IPS-20b (cell line): ENCODE measurements at regions not wholly inside any gene's neighbourhood (a gene's known extent, or its start where the extent isn't known, plus 50 kb on each side); places are given as distances from the start of the nearest gene placed in this dataset.

Experiments
- H3K27ac ChIP-seq: one replicate; pipeline ENCODE4 v1.5.1; 2013; ENCODE audit warnings: low read length
- H3K27me3 ChIP-seq: 2 replicates; pipeline ENCODE4 v1.6.1; 2013; ENCODE audit warnings: mild to moderate bottlenecking, low read length, inconsistent platforms; ENCODE audit not compliant: insufficient read depth
- H3K36me3 ChIP-seq: 2 replicates; pipeline ENCODE4 v1.6.1; 2013; ENCODE audit warnings: low read depth, mild to moderate bottlenecking, inconsistent platforms, low read length, moderate library complexity; ENCODE audit not compliant: insufficient read depth
- H3K4me1 ChIP-seq: 2 replicates; pipeline ENCODE4 v1.6.1; 2013; ENCODE audit warnings: mild to moderate bottlenecking, control low read depth, inconsistent platforms, low read length, moderate library complexity; ENCODE audit not compliant: insufficient read depth
- H3K4me3 ChIP-seq: 2 replicates; pipeline ENCODE4 v1.5.1; 2013; ENCODE audit warnings: mild to moderate bottlenecking, low read length, inconsistent platforms
- H3K9ac ChIP-seq: 2 replicates; pipeline ENCODE4 v1.6.1; 2013; ENCODE audit warnings: low read depth, mild to moderate bottlenecking, inconsistent platforms, low read length, moderate library complexity
- H3K9me3 ChIP-seq: 2 replicates; pipeline ENCODE4 v1.6.1; 2013; ENCODE audit warnings: mild to moderate bottlenecking, low read depth, low read length, inconsistent platforms; ENCODE audit not compliant: insufficient read depth

DNA sequence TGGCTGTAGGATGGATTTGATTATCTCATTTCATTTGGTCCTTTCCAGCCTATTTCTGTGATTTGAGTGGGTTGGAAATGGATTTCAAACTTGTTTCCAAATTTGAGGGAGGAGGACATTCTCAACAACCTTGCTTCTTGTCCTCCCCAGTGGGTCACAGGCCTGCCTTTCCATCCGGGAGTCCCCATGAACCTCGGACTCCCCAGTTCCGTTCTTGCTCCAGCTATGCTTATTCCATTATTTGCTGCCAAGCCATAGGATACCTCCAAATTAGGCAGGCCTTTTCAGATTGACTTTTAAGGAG is 97.8 kb downstream of the DUSP10 start:
- H3K36me3 ChIP-seq = no peaks in the 10 kb centered on the region
- no peak overlapping the region for H3K27ac ChIP-seq
- H3K9me3 ChIP-seq = no peaks in the 10 kb centered on the region
- H3K27me3 ChIP-seq = no peaks in the 10 kb centered on the region
- H3K4me1 ChIP-seq = peaks cover 8% of the 10 kb centered on the region; the same call in 1 of the 2 replicates
- no peak overlapping the region for H3K9ac ChIP-seq
- no peak overlapping the region for H3K4me3 ChIP-seq

DNA sequence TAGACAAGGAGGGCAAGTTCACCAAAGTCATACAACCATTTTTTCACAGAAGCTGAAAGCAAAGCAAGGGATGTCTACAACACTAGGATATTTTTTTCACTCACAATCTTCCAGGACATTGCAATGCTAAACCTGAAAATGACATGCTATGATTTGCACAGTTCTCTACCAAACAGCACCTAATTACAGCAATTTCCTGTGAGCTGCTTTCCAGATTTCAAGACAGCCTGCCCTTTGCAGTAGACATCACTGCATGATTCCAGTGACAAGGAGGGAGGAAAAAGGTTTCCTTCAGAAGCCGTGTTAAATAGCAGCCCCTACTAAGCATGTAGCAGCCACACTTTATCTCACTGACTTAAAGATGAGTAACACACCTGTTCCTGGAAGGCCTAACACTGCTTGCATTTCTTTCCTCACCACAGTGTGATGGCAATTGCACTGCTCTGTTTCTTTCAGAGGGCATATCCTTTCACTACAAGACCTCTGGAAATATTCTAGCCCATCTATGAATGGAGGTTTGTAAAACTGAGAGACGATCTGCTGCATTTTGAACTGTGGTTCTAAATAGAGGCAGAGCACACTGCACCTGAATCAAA is 97.1 kb downstream of the DUSP10 start:
- no peaks in the 10 kb centered on the region for H3K27me3 ChIP-seq
- H3K36me3 ChIP-seq = no peaks in the 10 kb centered on the region
- no peaks in the 10 kb centered on the region for H3K9me3 ChIP-seq
- no peak overlapping the region for H3K27ac ChIP-seq
- H3K9ac ChIP-seq = no peak overlapping the region
- H3K4me3 ChIP-seq = no peak overlapping the region
- H3K4me1 ChIP-seq = peaks cover 8% of the 10 kb centered on the region; the same call in 1 of the 2 replicates

DNA sequence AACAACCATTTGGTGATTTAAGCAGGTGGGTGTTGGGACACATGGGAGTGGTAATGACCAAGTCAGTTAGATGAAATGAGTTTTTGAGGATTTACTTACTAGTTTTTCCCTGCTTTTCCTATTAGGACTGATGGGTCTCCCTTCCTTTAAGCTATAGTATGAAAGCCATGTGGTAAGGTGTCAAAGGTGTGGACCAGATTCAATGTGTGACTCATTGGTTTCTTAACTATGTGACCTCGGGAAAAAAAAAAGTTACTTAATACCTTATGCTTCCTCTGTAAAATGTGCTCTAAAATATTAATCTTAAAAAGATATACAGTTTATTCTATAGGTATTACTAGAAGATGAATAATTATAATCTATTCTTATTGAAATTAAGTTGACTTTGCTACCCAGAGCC is 93.7 kb downstream of the DUSP10 start:
- peaks cover 8% of the 10 kb centered on the region; the same call in 1 of the 2 replicates for H3K4me1 ChIP-seq
- H3K9ac ChIP-seq = no peak overlapping the region
- no peaks in the 10 kb centered on the region for H3K9me3 ChIP-seq
- H3K27me3 ChIP-seq = no peaks in the 10 kb centered on the region
- no peak overlapping the region for H3K4me3 ChIP-seq
- H3K27ac ChIP-seq = no peak overlapping the region
- H3K36me3 ChIP-seq = no peaks in the 10 kb centered on the region
